NCI-H2107 treated with DMSO at 0.1 percent for 48 hours (cell line): ENCODE measurements at regions not wholly inside any gene's neighbourhood (a gene's known extent, or its start where the extent isn't known, plus 50 kb on each side); places are given as distances from the start of the nearest gene placed in this dataset.
"Not testable (repeated sequence)": the region's sequence is repeated elsewhere in the genome, so short reads cannot be mapped to it uniquely, and the experiment has no call there.

Experiments
- DNase-seq: peaks from one replicate; lab custom pipeline; 2025; ENCODE audit not compliant: unreplicated experiment; lab: John Stamatoyannopoulos, UW

DNA sequence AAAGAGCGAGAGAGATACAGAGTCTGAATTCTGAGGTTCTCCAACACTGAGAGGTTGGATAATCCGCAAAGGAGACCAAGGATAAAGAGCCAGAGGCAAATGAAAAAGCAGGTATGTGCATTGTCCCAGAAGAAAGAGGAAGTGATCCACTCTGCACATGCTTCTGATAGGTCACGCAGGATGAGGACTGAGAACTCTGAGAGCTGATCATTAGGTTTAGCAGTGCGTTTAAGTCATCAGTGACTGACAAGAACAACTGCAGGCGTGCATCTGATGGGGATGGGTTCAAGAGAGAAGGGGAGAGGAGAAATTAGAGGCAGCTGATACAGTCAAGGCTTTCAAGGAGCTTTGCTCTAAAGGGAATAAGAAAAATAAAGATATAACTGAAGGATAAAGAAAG lies 301.2 kb upstream of the SGK1 start:
- DNase-seq = no peak

DNA sequence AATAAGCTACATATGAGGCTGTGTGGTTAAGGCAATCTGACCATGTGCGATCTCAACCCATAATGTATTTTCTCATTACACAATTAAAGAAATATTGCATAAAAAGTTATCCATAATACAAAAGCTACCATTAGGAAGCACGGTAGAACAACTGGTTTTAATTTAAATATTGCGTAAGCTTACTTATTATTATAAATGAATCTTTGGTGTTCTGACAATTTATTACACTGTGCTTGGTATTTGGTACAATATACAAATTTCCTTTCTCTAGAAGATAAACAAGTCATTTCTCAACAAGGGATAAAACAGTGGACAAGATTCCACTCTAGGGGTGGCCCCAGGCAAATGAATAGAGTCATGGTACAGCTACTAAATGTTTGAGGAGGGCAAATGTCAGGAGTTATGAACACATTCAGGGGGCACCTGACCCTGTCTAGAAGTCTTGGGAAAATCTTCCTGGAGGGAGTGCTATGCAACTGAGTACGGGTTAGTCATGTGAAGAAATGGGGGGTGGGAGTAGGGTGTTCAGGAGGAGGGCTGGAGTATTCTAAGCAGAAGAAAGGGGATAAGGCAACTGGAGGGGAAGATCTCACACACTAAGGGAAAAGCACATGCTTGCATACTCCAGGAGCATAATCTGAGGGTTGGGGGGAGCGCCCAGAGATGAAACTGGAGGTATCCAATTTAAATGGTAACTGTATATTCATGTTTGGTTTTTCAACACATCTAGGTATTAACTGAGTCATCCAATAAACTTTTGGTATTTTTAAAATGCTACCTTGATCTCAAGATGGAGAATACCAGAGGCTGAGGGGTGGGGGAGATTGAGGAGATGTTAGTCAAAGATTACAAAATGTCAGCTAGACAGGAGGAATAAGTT lies 296.9 kb upstream of the SGK1 start:
- DNase-seq = no peak

DNA sequence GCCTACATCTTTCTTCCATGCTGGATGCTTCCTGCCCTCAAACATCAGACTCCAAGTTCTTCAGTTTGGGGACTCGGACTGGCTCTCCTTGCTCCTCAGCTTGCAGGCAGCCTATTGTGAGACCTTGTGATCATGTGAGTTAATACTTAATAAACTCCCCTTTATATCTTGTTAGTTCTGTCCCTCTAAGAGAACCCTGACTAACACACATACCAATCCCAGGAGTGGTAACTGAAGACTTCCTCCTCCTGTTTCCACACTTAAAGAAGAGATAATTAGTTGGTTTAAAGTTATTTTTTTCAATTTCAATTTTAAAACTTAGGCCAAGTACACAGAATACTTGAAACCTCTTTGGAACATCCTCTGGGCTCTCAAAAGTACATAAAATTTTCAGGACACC lies 294.2 kb upstream of the SGK1 start:
- DNase-seq = not testable (repeated sequence)

DNA sequence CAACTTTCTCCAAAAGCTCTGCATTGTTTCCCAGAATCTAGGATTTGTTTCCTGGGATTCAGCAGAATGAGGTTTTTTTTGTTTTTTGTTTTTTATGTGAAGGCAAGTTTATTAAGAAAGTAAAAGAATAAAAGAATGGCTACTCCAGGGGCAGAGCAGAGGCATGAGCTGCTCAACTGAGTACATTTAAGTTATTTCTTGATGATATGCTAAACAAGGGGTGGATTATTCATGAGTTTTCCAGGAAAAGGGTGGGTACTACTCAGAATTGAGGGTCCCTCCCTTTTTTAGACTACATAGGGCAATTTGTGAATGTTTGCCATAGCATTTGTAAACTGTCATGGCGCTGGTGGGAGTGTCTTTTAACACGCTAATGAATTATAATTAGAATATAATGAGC lies 292.5 kb upstream of the SGK1 start:
- DNase-seq = no peak

DNA sequence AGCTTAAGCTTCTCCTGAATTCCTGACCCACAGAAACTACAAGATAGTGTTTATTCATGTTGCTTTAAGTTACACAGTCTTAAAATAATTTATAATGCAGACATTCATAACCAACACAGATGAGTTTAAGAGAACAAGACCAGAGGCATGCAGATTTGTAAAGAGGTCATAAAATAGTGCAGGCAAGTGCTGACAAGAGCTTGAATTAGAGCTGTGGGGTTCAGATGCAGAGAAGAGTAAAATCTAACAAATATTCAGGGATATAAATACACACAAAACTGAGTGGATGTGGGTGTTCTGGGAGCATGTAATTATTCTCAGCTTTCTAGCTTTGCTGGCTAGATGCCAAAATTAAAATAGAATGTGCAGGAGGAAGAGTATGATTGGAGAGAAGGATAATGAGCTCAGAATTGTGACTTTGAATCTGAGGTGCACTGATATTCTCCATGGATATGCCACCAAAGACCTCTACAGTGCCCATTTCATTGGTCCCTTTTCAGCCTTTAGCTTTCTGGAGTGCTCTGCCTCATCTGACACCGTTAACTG lies 291.9 kb upstream of the SGK1 start:
- DNase-seq = no peak

DNA sequence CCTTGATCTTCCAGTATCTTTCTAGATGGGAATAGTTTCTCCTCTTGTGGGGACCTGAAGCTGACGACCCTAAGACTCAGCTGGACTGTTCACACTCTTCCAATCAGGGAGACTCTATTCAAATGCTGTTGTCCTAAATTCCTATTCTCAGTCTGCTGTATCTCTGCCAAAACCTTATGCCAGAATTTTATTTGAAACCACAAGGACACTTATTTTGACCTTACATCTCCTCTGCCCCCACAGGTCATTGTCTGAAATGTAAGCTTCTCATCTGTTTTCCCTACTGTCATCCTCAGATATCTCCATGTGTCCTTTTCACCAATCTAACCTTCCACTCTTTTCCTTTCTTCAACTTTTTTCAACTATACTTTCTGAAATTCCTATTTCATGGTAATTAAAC lies 289.5 kb upstream of the SGK1 start:
- no peak for DNase-seq

DNA sequence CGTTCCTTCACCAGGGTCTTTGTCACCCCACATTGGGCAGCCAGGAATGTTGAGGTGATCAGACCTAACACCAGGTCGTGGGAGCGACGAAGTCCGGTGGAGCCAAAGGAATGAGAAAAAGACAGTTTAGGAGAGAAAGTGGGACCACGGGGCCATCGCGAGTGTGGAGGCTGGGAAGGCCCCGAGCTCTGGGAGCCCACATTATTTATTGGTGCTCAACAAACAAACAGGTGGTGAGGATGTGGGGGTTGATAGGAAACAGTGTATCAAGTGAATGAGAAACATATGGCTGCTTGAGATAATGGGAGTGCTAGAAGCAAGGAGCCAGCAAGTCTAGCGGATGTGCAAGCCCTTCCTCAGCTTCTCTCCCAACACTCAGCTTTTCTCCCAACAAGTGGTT lies 287.1 kb upstream of the SGK1 start:
- no peak for DNase-seq

DNA sequence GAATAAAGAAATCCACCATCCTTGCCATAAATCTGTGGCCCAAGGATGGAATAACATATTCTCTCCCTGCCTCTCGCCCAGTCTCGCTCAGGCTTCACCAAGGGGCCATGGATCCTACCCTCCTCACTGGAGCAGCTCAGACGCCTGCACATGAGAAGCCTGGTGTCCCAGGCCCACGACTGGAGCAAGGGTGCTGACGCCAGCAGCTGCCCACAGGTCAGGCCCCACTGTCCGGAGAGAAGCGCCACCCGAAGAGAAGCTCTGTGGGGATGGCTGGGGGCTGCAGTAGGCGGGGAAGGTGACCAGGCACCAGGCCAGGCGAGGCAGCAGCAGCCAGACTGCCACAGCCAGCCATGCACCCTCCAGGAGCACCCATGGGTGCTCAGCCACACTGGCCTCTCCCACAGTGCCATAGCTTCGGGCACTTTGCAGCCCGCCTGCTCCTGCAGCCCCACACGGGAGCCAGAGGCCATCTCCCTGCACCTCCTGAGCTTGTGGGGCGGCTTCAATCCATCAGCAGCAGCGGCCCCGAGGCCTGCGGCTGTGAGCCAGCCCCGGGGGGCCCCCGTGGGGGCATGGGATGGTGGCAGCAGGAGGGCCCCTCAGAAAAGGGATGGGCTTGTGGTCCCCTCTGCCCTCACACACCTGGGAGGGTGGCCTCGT lies 286.2 kb upstream of the SGK1 start:
- no peak for DNase-seq

DNA sequence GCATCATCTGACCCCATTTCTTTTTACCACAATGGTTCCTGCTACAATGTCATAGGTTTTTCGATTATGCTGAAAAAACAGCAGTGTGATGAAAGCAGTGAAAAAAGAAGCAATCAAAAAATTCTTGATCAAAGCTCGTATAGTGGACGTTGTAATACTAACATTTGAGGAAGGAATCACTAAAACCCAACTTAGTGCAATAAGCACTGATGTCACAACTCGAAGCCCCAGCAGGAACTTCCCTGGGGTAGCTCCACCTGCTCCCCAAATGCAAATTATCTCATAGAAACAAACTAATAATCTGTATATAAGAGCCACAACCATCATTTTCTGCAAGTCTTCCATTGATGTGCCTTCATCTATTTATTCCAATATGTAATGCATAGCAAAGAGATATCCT lies 285.6 kb upstream of the SGK1 start:
- no peak for DNase-seq

DNA sequence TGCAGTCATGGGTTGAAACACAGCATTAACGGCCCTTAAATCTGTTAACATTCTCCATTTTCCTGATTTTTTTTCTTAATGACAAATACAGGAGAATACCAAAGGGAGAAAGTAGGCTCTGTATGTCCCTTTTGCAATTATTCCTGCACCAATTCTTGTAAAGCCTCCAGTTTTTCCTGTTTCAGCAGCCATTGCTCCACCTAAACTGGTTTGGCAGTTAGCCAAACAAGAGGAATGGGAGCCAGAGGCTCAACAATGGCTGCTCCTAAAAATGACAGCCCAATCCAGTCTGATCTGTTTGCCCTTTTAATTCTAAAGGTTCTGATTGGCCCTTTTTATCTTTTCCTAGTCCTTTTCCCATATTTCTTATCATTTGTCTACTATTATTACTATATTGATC lies 284.2 kb upstream of the SGK1 start:
- no peak for DNase-seq

DNA sequence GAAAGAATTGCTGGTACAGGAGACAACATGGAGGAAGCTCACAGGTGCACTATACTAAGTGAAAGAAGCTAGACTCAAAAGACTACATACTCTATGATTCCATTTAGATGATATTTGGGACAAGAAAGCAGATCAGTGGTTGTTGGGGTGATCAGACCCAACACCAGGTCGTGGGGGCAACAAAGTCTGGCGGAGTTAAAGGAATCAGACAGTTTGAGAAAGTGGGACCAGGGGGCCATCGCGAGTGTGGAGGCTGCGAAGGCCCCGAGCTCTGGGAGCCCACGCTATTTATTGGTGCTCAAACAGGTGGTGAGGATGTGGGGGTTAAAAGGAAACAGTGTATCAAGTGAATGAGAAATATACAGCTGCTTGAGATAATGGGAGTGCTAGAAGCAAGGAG lies 282.8 kb upstream of the SGK1 start:
- no peak for DNase-seq

DNA sequence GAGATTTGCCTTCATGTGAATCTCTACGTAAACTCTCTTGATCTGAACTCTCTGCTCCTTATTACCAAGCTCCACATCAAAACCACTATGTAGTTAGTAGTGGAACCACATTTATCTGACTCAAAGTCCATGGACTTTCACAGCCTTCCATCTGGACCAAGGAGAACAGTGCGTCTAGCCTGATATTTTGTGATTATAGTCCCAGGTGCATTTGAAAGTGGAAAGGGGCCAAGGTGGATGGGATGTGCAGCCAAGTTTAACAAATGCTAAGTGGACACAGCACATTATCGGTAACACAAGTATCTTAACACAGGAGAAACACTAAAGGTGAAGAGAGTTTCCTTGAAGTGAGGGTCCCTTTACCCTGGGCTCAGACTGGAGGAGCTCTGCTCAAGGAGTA lies 281.2 kb upstream of the SGK1 start:
- DNase-seq = no peak

DNA sequence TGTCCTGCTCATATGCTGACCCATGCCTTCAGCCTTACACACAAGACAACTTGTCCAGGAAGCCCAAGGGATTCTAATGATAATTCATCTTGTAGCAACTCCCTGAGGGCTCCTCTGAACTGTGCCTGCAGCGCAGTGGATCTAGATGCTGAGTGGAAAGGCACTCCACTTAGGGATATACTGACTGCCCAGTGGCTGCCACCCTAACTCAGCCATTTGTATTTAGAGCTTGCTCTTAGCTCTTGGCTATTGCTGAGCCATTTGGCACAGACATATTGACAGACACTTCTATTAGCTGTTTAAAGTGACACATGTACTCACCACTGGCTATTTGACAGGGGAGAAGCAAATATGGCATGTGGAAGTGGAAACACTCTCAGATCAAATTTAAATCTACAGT lies 278.3 kb upstream of the SGK1 start:
- no peak for DNase-seq

DNA sequence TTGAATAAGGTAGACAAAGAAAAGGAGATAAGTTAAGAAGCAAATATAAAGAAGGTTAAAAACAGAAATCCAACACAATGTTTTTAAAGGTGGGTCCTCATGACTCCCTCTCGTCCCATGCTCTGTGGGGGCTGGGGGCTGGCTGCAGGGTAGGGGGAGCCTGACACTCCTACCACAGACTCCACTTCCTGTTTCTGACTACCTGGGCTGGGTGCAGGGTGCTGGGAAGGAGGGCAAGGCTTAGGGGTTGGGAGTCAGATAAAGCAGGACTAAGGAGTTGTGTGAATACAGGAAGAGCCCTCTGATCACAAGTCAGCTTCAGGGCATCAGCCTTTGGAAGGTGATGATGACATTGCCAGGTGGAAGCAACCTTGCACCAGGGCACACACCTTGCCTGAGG lies 277.0 kb upstream of the SGK1 start:
- DNase-seq = no peak

DNA sequence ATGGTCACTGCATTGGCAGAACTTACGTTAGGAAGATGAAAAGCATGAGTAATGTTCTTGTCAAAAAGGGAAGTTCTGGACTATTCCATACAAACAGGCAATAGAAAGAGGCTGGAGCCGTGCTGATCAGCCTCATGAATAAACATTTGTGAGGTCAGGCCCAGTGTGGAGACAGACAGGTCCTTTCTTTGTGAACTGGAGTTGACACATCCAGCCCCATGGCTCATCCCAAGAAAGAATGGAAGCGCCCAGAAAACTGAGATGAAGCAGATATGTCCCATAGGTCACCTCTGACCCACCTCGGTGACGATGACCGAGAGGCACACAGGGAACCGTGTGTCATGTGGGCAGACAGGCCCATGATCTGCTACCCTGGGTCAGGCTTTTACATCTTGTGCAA lies 276.0 kb upstream of the SGK1 start:
- no peak for DNase-seq

DNA sequence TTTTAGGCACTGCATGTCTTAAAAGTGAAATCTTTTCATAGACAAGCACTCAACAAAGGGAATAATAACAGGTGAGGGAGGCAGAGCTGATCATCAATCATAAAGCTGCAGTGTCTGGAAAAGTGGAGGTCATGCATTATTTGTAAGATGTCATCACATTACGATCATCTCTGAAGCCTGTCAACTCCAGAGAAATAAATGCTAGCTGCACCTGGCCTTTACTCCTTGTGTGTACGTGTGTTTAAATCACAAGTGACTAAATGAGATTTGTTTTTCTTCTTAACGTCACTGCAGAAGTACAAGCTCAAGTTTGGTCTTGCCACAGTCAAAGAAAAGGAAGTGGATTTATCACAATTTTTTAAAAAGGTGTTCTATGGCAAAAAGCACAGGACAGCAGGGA lies 275.5 kb upstream of the SGK1 start:
- DNase-seq = no peak

DNA sequence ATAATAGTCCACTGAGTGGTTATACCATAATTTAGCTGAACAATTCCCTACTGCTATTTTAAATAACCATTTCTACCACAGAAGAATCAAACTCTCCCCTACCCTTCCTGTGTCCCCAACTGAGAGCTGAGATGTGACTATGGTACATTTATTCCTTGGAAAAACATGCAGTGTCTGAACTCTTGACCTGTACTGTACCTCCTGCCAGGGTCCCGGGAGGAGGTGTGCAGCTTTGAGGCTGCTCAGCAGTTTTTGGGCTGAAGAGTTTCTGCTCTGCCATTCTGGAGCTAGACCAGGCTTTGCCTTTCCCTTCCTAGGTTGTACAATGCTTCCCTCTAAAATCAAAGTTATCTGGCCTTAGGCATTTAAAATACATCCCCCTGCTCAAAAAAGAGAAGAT lies 275.1 kb upstream of the SGK1 start:
- no peak for DNase-seq

DNA sequence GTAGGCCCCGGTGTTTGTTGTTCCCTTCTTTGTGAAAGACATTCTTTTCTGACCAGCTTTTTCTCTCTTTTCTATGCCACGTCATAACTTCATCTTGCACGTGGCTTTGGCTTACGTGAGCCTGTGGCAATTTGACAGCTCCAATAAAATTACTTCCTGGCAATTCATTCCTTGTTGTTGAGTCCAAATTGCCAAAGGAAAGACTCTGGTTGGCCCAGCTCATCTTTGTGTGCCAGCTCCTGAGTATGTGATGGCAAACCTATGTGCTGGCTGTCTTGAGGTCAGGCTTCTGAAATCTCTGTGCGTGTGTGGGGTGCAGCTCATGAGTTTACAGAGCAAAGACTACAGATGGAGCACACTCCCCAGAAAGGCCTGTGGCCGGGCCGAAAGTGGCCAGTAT lies 272.5 kb upstream of the SGK1 start:
- no peak for DNase-seq

DNA sequence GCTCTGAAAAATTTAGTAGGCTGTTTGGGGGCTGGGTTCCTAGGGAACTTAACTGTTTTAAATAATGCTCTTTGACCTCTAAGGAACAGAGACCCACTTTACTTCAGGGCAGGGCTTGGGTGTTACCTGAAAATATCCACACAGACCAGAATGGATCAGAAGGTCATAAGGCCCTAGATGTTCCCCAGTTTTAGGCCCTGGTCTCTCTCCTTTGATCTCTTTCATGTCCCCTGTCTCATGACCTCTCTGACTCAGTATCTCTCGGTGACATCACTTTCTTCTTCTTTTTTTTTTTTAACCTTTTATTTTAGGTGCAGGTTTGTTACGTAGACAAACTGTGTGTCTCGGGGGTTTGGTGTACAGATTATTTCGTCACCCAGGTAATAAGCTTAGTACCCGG lies 272.1 kb upstream of the SGK1 start:
- no peak for DNase-seq

DNA sequence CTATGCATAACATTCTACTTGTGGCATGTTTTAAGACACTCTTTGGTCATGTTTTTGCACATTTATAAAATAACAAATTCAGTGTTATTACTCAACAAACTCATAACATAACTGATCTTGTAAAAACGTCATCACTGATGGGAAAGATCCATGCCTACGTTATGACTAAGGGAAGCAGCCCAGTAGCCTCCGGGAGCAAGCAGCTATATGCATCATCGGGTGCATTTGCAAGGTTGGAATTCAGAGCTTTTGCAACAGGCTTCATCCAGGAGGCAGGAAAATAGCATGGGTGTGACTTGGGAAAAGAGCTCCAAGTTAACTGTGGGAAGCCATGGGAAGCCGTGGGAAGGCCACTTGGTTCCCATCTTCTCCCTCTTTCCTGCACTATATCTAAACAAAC lies 271.6 kb upstream of the SGK1 start:
- DNase-seq = no peak

DNA sequence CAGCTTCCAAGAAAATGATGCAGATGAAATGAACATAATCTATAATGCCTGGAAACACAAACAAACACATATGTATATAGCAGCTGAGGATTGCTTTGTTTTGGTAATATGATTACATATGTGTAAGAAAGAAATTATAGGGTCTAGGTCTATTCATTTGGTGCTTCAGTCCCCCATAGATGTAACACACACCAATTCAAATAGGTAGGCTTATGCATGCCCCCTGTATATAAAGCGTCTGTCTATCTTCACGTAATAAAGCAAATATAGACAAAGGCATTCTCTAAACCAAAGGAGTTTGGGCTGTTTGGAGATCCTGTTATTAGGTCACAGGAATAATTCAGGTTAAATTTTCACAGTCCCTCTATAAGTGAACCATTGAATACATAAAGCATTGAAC lies 270.4 kb upstream of the SGK1 start:
- DNase-seq = no peak

DNA sequence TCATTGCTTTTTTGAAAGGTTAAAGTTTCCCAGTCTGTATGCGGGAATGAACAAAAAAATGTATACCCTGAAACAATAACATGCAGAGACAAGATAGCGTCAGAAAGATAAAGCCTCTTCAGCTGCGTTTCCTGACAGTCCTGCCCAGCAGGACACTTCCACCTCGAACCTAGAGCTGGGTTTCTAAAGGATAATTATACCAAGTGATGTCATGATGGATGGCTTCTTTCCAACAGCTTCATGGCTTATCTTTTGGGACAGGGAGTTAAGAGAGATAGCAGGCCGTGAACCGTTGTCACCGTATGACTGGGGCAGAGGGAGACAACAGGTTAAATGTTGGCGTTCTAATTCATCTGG lies 267.6 kb upstream of the SGK1 start:
- DNase-seq = no peak
